Transverse colon (tissue), 3 donors: ENCODE measurements at regions not wholly inside any gene's neighbourhood (a gene's known extent, or its start where the extent isn't known, plus 50 kb on each side); places are given as distances from the start of the nearest gene placed in this dataset.

Experiments used
- CTCF ChIP-seq, 5 experiments: fragments of 200-600 bp in 3 of 5; fragments of 450-650 bp in 2 of 5; sonication (generic) in 3 of 5; IDR thresholded peaks; 1 replicate in 2 of 5; 2 replicates in 3 of 5; pipeline ENCODE4 v1.5.1; 2016 to 2017; ENCODE audit warnings: antibody characterized with exemption in 5 of 5, inconsistent platforms in 3 of 5, mild to moderate bottlenecking in 2 of 5, moderate library complexity in 1 of 5
- POLR2A ChIP-seq: fragments of 450-650 bp; IDR thresholded peaks from one replicate; pipeline ENCODE4 v1.6.1; 2016; ENCODE audit warnings: antibody characterized with exemption, mild to moderate bottlenecking, moderate library complexity

- TF ChIP-seq CTCF (IDR thresholded peaks at IDR 0.05) (no peak), POLR2A (no peak)
Measured at GRCh38 chr11:122592641-122593040, 62.9 kb upstream of the UBASH3B start.
